GM23338 (cell line): ENCODE measurements at regions not wholly inside any gene's neighbourhood (a gene's known extent, or its start where the extent isn't known, plus 50 kb on each side); places are given as distances from the start of the nearest gene placed in this dataset.
A peak's percentile ranks its signal among the peaks of the same experiment; 100 is the strongest.

ENCODE experiments used
- CREB1 ChIP-seq: fragments of 250-450 bp; sonication (Bioruptor Pico); IDR thresholded peaks from 2 replicates; pipeline ENCODE4 v1.5.0; 2020; ENCODE audit warnings: low read depth, mild to moderate bottlenecking, moderate library complexity
- EZH2 ChIP-seq: fragments of 200-600 bp; sonication (generic); IDR thresholded peaks from one replicate; pipeline ENCODE4 v1.8.0; 2017; ENCODE audit warnings: antibody characterized with exemption, mild to moderate bottlenecking, low read depth; ENCODE audit not compliant: unreplicated experiment
- EZH2phosphoT487 ChIP-seq: fragments of 200-600 bp; sonication (generic); IDR thresholded peaks from one replicate; pipeline ENCODE4 v1.8.1; 2018; ENCODE audit warnings: antibody characterized with exemption; ENCODE audit not compliant: unreplicated experiment
- JUNB ChIP-seq: IDR thresholded peaks from one replicate; pipeline ENCODE4 v1.6.1; 2016; ENCODE audit warnings: antibody characterized with exemption; ENCODE audit not compliant: unreplicated experiment
- NANOG ChIP-seq: IDR thresholded peaks from 2 replicates; pipeline ENCODE4 v1.6.1; 2016; ENCODE audit warnings: antibody characterized with exemption, borderline replicate concordance
- POLR2AphosphoS5 ChIP-seq: IDR thresholded peaks from 2 replicates; pipeline ENCODE4 v1.6.1; 2016; ENCODE audit warnings: antibody characterized with exemption, low read depth
- STAT1 ChIP-seq: IDR thresholded peaks from one replicate; pipeline ENCODE4 v1.6.1; 2016; ENCODE audit warnings: antibody characterized with exemption; ENCODE audit not compliant: unreplicated experiment
- ZNF114 ChIP-seq: fragments of 250-450 bp; sonication (Bioruptor Pico); IDR thresholded peaks from 2 replicates; pipeline ENCODE4 v1.5.0; 2020; ENCODE audit warnings: mild to moderate bottlenecking, moderate library complexity
- ZNF331 ChIP-seq: fragments of 250-450 bp; sonication (Bioruptor Pico); IDR thresholded peaks from 2 replicates; pipeline ENCODE4 v1.5.0; 2020; ENCODE audit warnings: low read depth, mild to moderate bottlenecking, moderate library complexity
- ZNF462 ChIP-seq: fragments of 250-450 bp; sonication (Bioruptor Pico); IDR thresholded peaks from 2 replicates; pipeline ENCODE4 v1.5.0; 2020; ENCODE audit warnings: mild to moderate bottlenecking, moderate library complexity
- TF ChIP-seq, protein P1 (sequence below), 2 experiments: fragments of 200-600 bp in 1 of 2; sonication (generic) in 1 of 2; conservative IDR thresholded peaks; 2 replicates each; pipeline versions ENCODE4 v1.5.1 to v1.6.1; 2016 to 2017; ENCODE audit warnings: antibody characterized with exemption in 2 of 2, low read depth in 2 of 2, mild to moderate bottlenecking in 2 of 2, moderate library complexity in 1 of 2
- TF ChIP-seq, protein P2 (sequence below): IDR thresholded peaks from one replicate; pipeline ENCODE4 v1.6.1; 2018; ENCODE audit warnings: antibody characterized with exemption; ENCODE audit not compliant: unreplicated experiment
- TF ChIP-seq, protein P3 (sequence below): IDR thresholded peaks from 2 replicates; pipeline ENCODE4 v1.6.1; 2016; ENCODE audit warnings: antibody characterized with exemption

GRCh38 chr13:95403349-95404140, 102.3 kb upstream of the ABCC4 start:
- TF ChIP-seq ZNF462 (CRISPR knock-in tag) (no peak), EZH2 (no peak), EZH2phosphoT487 (no peak), ZNF114 (no peak), POLR2AphosphoS5 (peak; percentile 73), STAT1 (no peak), ZNF331 (CRISPR knock-in tag) (no peak), JUNB (no peak), CREB1 (CRISPR knock-in tag) (no peak), NANOG (no peak)
- TF ChIP-seq, protein P1, sequence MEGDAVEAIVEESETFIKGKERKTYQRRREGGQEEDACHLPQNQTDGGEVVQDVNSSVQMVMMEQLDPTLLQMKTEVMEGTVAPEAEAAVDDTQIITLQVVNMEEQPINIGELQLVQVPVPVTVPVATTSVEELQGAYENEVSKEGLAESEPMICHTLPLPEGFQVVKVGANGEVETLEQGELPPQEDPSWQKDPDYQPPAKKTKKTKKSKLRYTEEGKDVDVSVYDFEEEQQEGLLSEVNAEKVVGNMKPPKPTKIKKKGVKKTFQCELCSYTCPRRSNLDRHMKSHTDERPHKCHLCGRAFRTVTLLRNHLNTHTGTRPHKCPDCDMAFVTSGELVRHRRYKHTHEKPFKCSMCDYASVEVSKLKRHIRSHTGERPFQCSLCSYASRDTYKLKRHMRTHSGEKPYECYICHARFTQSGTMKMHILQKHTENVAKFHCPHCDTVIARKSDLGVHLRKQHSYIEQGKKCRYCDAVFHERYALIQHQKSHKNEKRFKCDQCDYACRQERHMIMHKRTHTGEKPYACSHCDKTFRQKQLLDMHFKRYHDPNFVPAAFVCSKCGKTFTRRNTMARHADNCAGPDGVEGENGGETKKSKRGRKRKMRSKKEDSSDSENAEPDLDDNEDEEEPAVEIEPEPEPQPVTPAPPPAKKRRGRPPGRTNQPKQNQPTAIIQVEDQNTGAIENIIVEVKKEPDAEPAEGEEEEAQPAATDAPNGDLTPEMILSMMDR (conservative IDR thresholded peaks at IDR 0.05; ENCODE audit: low read depth in 2 of 2) = no peak
- TF ChIP-seq, protein P2, sequence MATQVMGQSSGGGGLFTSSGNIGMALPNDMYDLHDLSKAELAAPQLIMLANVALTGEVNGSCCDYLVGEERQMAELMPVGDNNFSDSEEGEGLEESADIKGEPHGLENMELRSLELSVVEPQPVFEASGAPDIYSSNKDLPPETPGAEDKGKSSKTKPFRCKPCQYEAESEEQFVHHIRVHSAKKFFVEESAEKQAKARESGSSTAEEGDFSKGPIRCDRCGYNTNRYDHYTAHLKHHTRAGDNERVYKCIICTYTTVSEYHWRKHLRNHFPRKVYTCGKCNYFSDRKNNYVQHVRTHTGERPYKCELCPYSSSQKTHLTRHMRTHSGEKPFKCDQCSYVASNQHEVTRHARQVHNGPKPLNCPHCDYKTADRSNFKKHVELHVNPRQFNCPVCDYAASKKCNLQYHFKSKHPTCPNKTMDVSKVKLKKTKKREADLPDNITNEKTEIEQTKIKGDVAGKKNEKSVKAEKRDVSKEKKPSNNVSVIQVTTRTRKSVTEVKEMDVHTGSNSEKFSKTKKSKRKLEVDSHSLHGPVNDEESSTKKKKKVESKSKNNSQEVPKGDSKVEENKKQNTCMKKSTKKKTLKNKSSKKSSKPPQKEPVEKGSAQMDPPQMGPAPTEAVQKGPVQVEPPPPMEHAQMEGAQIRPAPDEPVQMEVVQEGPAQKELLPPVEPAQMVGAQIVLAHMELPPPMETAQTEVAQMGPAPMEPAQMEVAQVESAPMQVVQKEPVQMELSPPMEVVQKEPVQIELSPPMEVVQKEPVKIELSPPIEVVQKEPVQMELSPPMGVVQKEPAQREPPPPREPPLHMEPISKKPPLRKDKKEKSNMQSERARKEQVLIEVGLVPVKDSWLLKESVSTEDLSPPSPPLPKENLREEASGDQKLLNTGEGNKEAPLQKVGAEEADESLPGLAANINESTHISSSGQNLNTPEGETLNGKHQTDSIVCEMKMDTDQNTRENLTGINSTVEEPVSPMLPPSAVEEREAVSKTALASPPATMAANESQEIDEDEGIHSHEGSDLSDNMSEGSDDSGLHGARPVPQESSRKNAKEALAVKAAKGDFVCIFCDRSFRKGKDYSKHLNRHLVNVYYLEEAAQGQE = no peak
- TF ChIP-seq, protein P3, sequence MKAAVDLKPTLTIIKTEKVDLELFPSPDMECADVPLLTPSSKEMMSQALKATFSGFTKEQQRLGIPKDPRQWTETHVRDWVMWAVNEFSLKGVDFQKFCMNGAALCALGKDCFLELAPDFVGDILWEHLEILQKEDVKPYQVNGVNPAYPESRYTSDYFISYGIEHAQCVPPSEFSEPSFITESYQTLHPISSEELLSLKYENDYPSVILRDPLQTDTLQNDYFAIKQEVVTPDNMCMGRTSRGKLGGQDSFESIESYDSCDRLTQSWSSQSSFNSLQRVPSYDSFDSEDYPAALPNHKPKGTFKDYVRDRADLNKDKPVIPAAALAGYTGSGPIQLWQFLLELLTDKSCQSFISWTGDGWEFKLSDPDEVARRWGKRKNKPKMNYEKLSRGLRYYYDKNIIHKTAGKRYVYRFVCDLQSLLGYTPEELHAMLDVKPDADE = no peak
